ENCODE measurements at regions not wholly inside any gene's neighbourhood (a gene's known extent, or its start where the extent isn't known, plus 50 kb on each side); places are given as distances from the start of the nearest gene placed in this dataset.

GRCh38 chr18:79615586-79615985 is 64.0 kb upstream of the CTDP1 start:
- TF ChIP-seq POLR2A (IDR thresholded peaks at IDR 0.05) (no peak), CTCF (IDR thresholded peaks at IDR 0.05) (no peak), POLR2AphosphoS5 (IDR thresholded peaks at IDR 0.05; ENCODE audit: insufficient read depth in 1 of 2, low read depth in 1 of 2) (no peak)

Measured in vagina (tissue), 2 donors.